ENCODE measurements at regions not wholly inside any gene's neighbourhood (a gene's known extent, or its start where the extent isn't known, plus 50 kb on each side); places are given as distances from the start of the nearest gene placed in this dataset.

DNA sequence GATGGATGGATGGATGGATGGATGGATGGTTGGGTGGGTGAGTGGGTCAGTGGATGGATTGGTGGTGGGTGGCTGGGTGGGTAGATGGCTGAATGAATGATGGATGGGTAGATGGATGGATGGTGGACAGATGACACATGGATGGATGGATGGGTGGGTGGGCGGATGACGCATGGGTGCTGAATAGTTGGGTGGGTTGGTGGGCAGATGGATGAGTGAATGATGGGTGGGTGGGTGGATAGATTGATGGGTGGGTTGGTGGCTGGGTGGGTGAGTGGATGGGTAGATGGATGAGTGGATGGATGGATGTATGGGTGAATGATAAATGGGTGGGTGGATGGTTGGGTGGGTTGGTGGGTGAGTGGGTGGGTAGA is 69.9 kb upstream of the NKX1-1 start:
- no peak for DNase-seq (ENCODE audit: low read depth in 2 of 2)

DNA sequence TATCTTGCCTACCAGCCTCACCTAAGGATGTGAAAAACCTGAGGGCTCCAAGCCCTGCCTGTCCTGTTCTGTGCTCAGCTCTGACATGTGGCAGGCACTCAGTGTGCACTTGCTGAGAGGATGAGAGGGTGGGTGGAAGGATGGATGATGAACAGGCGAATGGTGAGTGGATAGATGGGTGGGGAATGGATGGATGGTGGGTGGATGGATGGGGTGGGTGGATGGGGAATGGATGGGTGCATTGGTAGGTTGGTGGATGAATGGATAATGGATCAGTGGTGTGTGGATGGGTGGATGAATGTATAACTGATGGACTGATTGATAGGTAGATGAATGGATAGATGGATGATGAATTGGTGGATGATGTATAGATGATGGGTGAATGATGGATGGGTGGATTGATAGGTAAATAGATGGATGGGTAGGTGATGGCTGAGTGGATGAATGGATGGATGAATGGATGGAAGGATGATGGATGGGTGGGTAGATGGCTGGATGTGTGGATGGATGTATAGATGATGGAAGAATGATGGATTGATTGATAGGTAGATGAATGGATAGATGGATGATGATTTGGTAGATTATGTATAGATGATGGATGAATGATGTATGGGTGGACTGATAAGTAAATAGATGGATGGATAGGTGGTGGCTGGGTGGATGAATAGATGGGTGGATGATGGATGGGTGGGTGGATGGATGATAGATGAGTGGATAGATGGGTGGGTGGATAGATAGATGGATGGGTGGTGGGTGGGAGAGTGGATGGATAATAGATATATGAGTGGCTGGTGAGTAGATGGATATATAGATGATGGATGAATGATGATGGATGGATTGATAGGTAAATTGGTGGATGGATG is 69.3 kb upstream of the NKX1-1 start:
- no peak for DNase-seq (ENCODE audit: low read depth in 2 of 2)

DNA sequence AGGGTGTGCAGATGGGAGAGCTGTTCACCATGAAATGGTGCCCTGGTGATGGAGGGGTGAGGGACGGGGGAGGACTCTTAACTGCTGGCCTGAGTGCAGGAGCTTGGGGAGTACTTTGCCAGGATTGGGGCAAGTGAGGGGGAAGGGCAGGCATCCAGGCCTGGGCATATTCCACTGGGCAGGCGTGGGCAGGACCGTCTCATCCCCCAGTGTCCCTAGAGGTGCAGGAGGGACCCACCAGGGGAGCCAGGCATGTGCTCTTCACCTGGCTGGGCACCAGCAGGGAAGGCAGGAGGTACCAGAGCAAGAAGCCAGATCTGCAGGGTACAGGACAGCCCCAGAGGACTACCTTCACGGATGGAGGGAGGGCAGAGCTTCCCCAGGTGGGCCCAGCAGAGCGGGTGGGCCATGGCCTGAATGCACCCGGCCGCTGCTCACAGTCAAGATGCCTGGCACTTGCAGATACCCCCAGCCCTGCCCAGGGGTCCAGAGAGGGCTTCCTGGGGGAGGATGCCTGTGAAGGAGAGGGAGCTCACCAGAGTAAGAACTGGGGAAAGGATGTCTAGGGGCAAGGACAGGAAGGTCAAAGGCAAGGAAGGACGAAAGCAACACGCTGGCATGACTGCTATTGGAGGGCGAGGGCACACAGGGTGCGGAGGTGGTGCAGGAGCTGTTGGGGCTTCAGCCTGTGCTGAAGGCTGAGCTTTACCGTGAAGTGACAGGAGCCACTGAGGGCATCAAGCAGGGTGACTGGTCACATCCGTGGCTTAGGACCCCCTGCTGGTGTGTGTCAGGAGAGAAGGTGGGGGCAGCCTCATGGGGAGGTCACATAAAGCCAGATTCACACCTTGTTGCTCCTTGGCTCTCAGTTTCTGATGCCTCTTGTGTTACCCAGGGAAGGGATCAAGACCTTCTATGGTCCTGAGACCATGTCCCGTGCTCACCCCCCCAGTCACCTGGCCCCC is 68.2 kb upstream of the NKX1-1 start:
- no peak for DNase-seq (ENCODE audit: low read depth in 2 of 2)

DNA sequence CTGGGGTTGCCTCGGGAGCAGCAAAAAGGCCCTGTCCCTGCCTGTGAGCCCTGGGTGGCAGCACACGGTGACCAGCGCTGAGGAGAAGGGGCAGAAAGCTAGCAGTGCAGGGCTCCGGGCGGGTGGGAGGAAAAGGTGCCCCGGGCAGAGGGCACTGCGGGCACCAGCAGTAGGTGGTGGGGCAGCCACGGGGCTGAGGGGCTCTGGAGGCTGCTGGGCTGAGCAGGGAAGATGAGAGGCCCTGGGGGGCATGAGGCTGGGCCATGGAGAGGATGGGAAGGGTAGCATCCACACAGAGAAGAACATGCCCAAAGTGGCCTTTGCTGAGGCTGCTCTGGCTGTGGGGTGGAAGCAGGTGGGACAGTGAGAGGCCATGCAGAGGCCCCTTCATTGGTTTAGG is 67.5 kb upstream of the NKX1-1 start:
- no peak for DNase-seq (ENCODE audit: low read depth in 2 of 2)

DNA sequence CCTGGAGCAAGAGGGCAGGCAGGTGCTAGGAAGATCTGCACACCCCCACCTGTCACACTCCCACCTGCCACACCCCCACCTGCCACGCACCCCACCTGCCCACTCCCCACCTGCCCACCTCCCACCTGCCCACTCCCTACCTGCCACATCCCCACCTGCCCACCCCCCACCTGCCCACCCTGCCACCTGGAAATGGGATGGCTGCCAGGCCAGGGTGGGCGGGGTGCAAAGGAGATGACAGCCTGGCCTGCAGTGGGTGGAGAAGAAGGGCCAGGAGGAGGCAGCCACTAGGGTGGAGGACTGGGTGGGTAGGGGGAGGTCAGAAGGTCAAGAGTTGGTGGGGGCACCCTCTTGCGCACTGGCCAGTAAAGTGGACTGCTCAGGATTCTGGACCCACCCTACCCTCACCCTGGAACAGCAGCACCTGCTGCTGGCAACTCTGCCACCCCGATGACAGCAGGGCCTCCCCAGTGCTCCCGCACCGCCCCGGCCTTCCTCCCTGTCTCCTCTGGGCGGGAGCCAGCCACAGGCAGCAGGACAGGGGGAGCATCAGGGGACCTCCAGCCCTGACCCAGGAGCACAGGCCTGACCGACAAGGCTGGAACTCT is 66.8 kb upstream of the NKX1-1 start:
- DNase-seq (ENCODE audit: low read depth in 2 of 2), result no peak

DNA sequence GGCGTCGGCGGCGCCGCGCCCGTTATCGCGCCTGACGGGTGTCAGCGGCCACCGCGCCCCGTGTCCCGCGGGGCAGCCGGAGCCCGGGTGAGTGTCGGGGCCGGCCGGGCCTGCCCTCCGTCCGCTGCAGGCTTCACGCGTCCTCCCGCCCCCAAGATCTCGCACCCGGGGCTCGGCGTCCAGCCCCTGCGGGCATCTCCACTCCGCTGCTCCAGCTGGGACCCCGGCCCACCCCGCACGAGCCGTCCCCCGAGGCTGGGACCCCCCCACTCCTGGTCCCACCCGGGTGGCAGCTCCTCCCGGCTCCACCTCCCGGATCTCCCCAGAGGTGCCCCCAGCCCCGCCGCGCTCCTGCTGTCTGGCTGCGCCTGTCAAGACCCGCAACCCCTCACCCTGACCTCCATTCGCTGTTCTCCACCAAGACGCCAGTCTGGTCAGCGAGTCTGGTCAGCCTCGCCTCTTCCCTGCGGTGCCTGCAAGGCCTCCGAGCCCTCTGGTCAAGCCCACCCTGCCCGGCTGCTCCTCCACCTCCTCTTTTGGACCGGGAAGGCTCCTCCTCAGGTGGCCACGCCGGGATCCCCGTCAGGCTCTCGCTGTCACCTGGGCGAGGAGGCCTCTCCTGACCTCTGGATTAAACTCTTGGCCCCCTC is 66.0 kb upstream of the NKX1-1 start:
- no peak for DNase-seq (ENCODE audit: low read depth in 2 of 2)

DNA sequence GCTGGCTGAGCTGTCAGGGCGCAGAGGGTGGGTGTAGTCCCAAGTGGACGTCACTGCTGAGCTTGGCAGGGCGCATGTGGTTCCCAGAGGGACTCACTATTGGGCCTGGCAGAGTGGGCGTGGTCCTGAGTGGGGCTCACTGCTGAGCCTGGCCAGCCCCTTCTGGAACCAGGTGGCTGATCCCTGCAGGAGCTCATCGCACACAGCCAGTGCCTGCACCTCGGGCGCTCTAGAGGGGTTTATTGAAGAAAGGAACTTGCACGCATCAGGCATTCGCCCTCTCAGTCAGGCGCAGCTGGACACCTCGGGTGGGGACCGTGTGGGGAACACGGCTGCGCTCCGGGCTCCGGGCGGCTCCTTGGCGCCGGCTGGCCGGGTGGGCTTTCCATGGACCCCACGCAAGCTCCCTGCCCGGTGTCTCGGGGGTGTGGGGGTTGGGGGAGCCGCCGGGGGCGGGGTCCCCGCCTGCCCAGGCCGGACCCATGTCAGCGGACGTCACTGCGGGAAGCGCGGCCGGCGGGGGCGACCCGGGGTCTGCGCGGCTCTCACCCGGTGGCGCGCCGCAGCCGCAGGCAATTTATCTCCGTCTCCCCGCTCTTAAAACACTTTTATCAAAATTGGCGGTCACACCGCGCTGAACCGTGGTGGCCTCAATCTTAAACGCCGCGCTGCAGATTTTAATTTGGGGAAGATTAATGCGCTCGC is 65.4 kb upstream of the NKX1-1 start:
- DNase-seq (ENCODE audit: low read depth in 2 of 2), result no peak

DNA sequence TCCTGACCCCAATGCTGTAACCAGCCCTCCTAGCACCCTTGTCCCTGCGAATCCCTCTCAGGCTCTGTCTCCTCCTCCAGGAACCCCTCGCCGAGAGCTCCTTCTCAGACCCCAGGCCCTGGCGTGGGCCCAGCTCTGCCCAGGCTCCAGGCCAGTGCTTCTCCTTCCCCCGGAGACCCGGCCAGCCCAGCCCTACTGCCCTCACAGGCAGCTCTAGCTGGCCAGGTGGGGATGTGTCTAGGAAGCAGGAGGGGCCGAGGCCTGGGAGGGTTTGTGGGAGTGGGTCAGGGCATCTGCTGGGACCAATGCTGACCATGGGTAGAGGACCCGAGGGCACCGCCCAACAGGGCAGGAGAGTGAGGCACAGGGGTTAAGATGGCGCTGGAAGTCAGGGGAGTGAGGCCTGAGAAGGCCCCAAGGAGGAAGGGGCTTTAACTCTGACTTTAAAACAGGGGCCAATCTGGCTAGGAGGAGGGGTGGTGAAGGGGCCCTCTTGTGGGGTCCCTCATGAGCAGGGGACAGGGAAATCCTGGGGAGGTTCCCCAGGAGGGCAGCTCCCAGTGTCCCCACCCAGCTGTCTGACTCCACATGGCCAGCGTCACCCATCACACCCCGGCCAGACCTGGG is 64.7 kb upstream of the NKX1-1 start:
- no peak for DNase-seq (ENCODE audit: low read depth in 2 of 2)

DNA sequence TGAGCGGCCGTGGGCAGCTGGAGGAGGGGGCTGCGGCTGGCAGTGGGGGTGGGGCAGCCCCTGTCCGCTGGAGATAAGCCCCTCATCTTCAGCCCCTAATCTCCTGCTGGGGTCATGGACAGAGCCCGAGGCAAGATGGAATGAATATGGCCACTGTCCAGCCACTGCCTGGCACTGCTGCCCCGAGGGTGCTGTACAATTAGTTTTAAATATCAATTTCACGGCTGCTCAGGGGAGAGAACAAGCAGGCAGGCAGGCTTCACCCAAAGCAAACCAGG is 64.1 kb upstream of the NKX1-1 start:
- no peak for DNase-seq (ENCODE audit: low read depth in 2 of 2)

DNA sequence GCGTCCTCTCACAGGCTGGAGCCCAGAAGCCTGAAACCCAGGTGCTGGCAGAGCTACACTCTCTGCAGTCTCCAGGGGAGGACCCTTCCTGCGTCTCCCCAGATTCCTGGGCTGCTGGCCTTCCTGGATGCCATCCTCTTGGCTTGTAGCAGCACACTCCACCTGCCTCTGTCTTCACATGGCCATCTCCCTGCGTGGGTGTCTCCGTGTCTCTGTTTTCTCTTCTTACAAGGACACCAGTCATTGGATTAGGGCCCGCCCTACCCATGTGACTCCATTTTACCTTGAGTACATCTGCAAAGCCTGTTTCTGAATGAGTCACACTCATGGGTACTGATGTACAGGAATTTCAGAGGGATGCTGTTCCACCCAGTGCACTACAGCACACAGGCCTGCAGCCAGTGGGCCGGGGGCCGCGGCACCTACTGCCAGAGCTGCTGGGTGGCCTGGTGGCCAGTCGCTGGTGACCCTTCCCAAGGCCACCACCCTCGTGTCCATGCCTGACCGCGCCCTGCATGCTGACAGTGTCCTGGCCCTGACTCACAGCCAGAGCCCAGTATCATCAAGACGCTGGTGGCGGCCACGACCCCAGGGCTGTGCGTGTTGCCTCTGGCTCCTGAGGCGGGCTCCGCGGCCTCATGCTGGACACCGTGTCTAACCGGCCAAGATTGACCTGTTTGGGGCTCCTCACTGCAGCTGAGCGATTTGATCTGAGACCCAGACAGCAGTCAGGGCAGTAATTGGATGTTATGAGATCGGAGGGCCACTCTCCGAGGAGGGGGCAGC is 63.6 kb upstream of the NKX1-1 start:
- DNase-seq (ENCODE audit: low read depth in 2 of 2), result no peak

DNA sequence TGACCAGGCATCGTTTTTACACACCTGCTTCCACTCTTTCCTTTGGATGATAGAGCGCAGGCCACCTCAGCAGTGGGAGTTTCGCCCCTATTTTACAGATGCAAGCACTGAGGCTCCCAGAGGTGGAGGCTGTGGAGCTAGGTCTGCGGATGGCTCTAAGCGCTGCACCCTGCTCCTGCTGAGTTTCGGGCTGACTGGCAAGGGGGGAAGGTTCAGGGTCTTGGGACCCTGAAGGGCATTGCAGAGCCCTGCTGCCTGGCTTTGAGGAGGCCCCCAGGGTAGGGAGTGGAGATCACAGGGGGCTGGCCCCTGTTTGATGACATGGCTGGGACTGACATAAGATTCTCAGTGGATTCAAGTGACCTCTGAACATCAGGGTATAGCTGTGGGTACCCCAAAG is 62.8 kb upstream of the NKX1-1 start:
- no peak for DNase-seq (ENCODE audit: low read depth in 2 of 2)

DNA sequence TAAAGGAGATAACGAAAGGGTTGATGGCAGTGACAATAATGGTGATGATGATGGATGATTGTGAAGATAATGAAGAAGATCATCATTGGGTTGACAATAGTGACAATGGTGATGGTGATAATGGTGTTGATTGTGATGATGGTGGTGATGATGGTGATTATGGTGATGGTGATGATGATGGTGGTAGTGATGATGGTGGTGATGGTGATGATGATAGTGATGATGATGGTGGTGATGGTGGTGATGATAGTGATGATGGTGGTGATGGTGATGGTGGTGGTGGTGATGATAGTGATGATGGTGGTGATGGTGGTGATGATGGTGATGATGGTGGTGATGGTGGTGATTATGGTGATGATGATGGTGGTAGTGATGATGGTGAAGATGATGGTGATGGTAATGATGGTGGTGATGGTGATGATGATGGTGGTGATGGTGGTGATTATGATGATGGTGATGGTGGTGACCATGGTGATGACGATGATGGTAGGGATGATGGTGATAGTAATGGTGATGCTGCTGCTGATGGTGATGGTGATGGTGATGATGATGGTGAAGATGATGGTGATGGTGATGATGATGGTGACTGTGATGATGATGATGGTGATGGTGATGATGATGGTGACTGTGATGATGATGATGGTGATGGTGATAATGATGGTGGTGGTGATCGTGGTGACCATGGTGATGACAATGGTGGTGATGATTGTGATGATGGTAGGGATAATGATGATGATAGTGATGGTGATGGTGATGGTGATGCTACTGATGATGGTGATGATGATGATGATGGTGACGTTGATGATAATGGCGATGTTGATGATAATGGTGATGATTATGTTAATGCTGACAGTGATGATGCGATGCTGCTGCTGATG is 61.6 kb upstream of the NKX1-1 start:
- no peak for DNase-seq (ENCODE audit: low read depth in 2 of 2)

DNA sequence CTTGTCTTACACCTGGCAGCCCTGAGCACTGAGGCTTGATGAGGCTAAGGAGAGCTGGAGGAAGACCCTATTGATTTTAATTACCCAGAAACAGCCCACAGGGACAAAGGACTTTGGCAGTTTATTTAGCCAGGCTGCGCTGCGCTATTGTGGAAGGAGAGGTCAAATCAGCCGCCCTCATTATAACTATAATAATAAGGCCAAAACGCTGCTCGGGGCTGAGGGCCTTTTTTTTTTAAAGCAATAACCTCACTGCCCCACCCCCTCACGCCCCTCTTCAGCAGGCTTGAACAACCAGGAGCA is 60.6 kb upstream of the NKX1-1 start:
- DNase-seq (ENCODE audit: low read depth in 2 of 2), result no peak

DNA sequence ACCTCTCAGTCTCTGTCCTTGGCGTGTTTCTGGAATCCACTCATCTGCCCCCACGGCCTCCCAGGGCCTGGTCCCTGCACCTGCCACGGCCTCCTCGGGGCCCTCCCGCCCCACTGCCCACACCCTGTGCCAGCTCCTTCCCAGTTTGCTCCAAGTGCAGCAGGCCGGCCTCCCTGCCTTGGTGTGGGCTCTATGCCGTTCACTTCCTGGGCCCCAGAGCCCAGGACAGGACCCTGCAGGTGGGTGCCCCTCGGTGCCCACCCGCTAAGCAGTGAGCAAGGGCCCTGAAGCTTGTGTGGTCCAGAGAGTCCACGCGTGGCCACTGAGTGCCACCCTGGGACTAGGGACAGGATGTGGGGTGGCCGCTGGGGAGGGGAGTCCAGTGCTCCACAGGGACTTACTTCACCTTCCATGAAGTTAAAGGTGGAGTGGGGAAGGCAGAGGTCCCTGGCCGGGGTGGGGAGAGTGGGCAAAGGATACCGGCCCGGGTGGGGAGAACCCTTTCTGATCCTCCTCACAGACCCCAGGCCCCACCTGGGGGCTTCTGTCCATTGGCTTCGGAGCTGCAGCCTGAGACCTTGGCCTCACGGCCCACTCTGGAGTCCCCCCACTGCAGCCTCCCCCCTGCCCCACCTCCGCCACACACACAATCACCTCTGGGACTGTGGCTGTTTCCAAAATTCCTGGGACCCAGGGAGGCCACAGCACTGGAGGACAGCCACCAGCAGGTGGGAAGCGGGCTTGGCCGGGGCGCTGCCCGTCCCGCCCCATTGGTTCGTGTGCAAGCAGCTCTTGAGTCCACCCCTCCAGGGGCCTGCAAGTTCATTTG is 60.0 kb upstream of the NKX1-1 start:
- DNase-seq (ENCODE audit: low read depth in 2 of 2), result no peak

DNA sequence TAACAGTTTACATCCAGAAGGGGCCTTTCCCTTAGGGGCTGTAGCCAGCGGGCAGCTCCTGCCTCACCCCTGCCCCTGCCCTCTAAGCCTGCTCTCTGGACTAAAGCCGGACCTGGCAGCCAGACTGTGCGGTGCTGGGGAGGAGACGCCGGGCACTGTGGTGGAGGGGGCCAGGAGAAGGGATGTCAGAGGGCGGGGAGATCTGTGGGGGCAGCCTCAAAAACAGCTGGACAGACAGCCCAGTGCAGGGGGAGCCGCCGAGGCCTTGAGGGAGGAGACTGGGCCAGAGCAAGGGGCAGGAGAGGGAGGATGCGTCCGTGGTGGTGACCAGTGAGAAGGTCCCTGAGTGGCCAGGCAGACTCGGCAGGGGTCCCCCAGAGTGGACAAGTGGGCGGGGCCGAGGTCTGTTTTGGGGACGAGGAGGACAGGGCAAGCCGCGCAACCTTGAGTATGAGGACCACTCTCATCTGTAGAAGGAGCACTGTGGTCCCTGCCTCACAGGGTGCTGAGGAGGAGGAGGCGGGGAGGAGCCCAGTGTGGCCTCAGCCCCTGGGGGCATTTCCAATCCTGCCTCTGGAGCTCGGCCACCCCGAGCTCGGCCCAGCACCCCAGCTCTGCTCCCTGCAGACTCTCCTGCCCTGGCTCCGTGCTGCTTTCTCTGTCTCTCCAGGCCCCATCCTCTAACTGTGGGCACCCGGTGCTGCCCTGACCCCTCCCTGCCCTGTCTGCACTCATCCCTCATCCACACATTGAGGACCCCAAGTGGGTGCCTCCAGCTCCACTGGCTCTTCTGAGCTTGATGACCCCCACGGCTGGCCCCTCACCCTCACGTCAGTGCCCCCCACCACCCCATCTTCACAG is 59.2 kb upstream of the NKX1-1 start:
- no peak for DNase-seq (ENCODE audit: low read depth in 2 of 2)

DNA sequence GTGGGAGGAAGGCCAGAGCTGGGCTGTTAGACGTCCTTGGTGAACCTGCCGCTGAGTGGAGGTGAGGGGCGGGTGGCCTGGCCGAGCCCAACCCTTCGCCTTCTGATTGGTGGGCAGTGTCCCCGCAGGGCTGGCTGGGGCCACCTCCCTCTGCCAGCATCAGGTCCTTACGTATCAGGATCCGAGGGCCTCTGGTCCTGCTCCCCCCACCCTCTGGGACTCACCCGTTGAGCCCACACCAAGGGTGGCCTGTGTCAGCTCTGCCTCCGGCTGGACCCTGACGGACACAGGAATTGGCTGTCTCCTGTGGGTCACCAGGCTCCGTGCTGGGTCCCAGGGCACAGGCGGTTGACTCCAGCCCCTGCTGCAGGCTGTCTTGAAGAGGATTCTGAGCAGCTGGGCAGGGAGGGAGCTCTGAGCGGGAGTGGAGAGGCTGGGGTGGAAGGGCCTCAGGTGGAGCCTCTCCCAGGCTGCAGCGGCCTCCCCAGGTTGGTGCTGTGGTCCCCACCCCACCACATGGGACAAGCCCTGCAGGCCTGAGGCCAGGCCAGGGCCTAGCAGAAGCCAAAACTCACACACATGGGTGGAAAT is 58.4 kb upstream of the NKX1-1 start:
- no peak for DNase-seq (ENCODE audit: low read depth in 2 of 2)

DNA sequence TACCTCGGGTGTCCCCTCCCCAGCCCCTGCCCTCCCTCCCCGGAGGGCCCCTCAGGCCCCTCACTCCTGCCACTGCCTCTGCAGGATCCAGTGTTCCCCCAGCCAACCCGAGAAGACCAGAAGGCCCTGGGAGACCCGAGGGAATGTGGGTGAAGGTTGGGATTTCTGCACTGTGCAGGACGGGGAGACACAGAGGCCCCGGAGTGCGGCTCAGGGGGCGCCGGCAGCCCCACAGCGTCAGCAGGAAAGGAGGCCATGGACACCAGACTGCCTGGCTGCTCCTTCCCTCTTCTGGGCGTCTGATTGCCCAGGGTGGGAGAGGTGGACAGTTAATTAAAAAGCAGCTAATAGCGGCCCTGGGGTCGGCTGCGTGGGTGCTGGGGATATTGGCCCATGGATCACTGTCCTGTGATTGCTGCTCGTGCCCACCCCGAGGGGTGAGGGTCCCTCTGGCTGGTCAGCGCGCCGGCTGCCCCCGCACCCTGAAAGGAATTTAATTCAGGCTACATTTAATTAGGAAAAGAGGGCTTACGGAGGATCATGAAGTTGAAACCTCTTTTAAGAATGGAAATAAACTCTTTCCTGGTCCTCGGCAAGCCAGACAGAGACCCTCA is 57.8 kb upstream of the NKX1-1 start:
- DNase-seq (ENCODE audit: low read depth in 2 of 2), result no peak
